ENCODE measurements at regions not wholly inside any gene's neighbourhood (a gene's known extent, or its start where the extent isn't known, plus 50 kb on each side); places are given as distances from the start of the nearest gene placed in this dataset.

GRCh38 chr18:30465096-30465495 is 577.4 kb downstream of the DSC3 start:
- FAIRE-seq, result no peak

GRCh38 chr18:30457156-30457555 is 585.4 kb downstream of the DSC3 start:
- no peak overlapping the region for H2AFZ ChIP-seq (ENCODE audit: control insufficient read depth, low read length)
- no peaks in the 10 kb centered on the region for H3K79me2 ChIP-seq (ENCODE audit: control insufficient read depth, insufficient read depth, low read length)
- H3K36me3 ChIP-seq (ENCODE audit: control insufficient read depth in 2 of 2, extremely low read depth in 1 of 2, insufficient read depth in 2 of 2, low read length in 2 of 2), result no peaks in the 10 kb centered on the region
- H3K9me1 ChIP-seq (ENCODE audit: control insufficient read depth, extremely low read depth, insufficient read depth, low read length), result no peaks in the 10 kb centered on the region
- no peak overlapping the region for H3K4me2 ChIP-seq (ENCODE audit: control insufficient read depth, extremely low read depth, insufficient read depth, low read depth, low read length)
- H3K4me1 ChIP-seq (ENCODE audit: control insufficient read depth, extremely low read depth, insufficient read depth, low read length), result no peaks in the 10 kb centered on the region
- no peaks in the 10 kb centered on the region for H3K27me3 ChIP-seq (ENCODE audit: control insufficient read depth, extremely low read depth, insufficient read depth, low read length)
- dilution Hi-C loops (cut with MboI; ENCODE audit: extremely low pct_ligation_motif_present, low sequenced_read_pairs), result no loop called here
- H4K20me1 ChIP-seq (ENCODE audit: control insufficient read depth, extremely low read depth, insufficient read depth, low read length), result no peaks in the 10 kb centered on the region
- FAIRE-seq (no peak), DNase-seq (ENCODE audit: low read depth, low spot score) (no peak)
- H3K27ac ChIP-seq (ENCODE audit: control insufficient read depth, insufficient read depth, low read length), result no peak overlapping the region
- no peak overlapping the region for H3K4me3 ChIP-seq (ENCODE audit: control insufficient read depth in 2 of 3, extremely low read depth in 1 of 3, insufficient read depth in 2 of 3, low read depth in 1 of 3, low read length in 3 of 3)
- H3K9me3 ChIP-seq (ENCODE audit: control insufficient read depth, low read depth, low read length), result no peaks in the 10 kb centered on the region
- peak in 1 of 3 experiments; percentile 22 for TF ChIP-seq CTCF (optimal IDR thresholded peaks at IDR 0.05 in 1 of 3, IDR thresholded peaks at IDR 0.05 in 1 of 3, conservative IDR thresholded peaks at IDR 0.05 in 1 of 3; ENCODE audit: extremely low read depth in 1 of 3, insufficient read depth in 2 of 3, low read length in 3 of 3)
- TF ChIP-seq EZH2 (IDR thresholded peaks at IDR 0.05; ENCODE audit: low read length), result no peak
- H3K9ac ChIP-seq (ENCODE audit: control insufficient read depth, extremely low read depth, insufficient read depth, low read length), result no peak overlapping the region

More at GRCh38 chr18:30465096-30465495, 577.4 kb downstream of the DSC3 start:
- TF ChIP-seq EZH2 (IDR thresholded peaks at IDR 0.05; ENCODE audit: low read length) (no peak), CTCF (optimal IDR thresholded peaks at IDR 0.05 in 1 of 3, IDR thresholded peaks at IDR 0.05 in 1 of 3, conservative IDR thresholded peaks at IDR 0.05 in 1 of 3; ENCODE audit: extremely low read depth in 1 of 3, insufficient read depth in 2 of 3, low read length in 3 of 3) (no peak)
- no peaks in the 10 kb centered on the region for H3K9me1 ChIP-seq (ENCODE audit: control insufficient read depth, extremely low read depth, insufficient read depth, low read length)
- no peaks in the 10 kb centered on the region for H3K4me1 ChIP-seq (ENCODE audit: control insufficient read depth, extremely low read depth, insufficient read depth, low read length)
- H3K4me2 ChIP-seq (ENCODE audit: control insufficient read depth, extremely low read depth, insufficient read depth, low read depth, low read length), result no peak overlapping the region
- no peak for DNase-seq (ENCODE audit: low read depth, low spot score)
- H3K9me3 ChIP-seq (ENCODE audit: control insufficient read depth, low read depth, low read length), result no peaks in the 10 kb centered on the region
- no peak overlapping the region for H3K27ac ChIP-seq (ENCODE audit: control insufficient read depth, insufficient read depth, low read length)
- H3K79me2 ChIP-seq (ENCODE audit: control insufficient read depth, insufficient read depth, low read length), result no peaks in the 10 kb centered on the region
- H3K27me3 ChIP-seq (ENCODE audit: control insufficient read depth, extremely low read depth, insufficient read depth, low read length), result no peaks in the 10 kb centered on the region
- H3K4me3 ChIP-seq (ENCODE audit: control insufficient read depth in 2 of 3, extremely low read depth in 1 of 3, insufficient read depth in 2 of 3, low read depth in 1 of 3, low read length in 3 of 3), result no peak overlapping the region
- dilution Hi-C loops (cut with MboI; ENCODE audit: extremely low pct_ligation_motif_present, low sequenced_read_pairs), result no loop called here
- H4K20me1 ChIP-seq (ENCODE audit: control insufficient read depth, extremely low read depth, insufficient read depth, low read length), result no peaks in the 10 kb centered on the region
- H3K36me3 ChIP-seq (ENCODE audit: control insufficient read depth in 2 of 2, extremely low read depth in 1 of 2, insufficient read depth in 2 of 2, low read length in 2 of 2), result no peaks in the 10 kb centered on the region
- H2AFZ ChIP-seq (ENCODE audit: control insufficient read depth, low read length), result no peak overlapping the region
- H3K9ac ChIP-seq (ENCODE audit: control insufficient read depth, extremely low read depth, insufficient read depth, low read length), result no peak overlapping the region

All from keratinocyte (primary cell).